Keratinocyte (primary cell): ENCODE measurements at regions not wholly inside any gene's neighbourhood (a gene's known extent, or its start where the extent isn't known, plus 50 kb on each side); places are given as distances from the start of the nearest gene placed in this dataset.

Experiments used
- DNase-seq: peaks from one replicate; pipeline ENCODE4 v3.0.0-alpha.2; 2011; ENCODE audit warnings: low read depth, missing footprints, low spot score
- FAIRE-seq: peaks from 2 replicates; lab custom pipeline; 2011; peaks lifted over from hg19 to GRCh38; lab: Jason Lieb, UNC
- H2AFZ ChIP-seq: 2 replicates; pipeline ENCODE4 v1.6.0; 2012; ENCODE audit warnings: low read length, control low read depth, inconsistent platforms; ENCODE audit not compliant: control insufficient read depth
- H3K27ac ChIP-seq: 2 replicates; pipeline ENCODE4 v1.5.1; 2011; ENCODE audit warnings: low read length; ENCODE audit not compliant: control insufficient read depth, insufficient read depth
- H3K27me3 ChIP-seq: 3 replicates; pipeline ENCODE4 v1.6.0; 2011; ENCODE audit warnings: low read length; ENCODE audit not compliant: control insufficient read depth, insufficient read depth; ENCODE audit errors: extremely low read depth
- H3K36me3 ChIP-seq, 2 experiments: 2 replicates in 1 of 2; 3 replicates in 1 of 2; pipeline ENCODE4 v1.5.1; 2011; ENCODE audit warnings: low read length in 2 of 2, mild to moderate bottlenecking in 1 of 2; ENCODE audit not compliant: control insufficient read depth in 2 of 2, insufficient read depth in 2 of 2; ENCODE audit errors: extremely low read depth in 1 of 2
- H3K4me1 ChIP-seq: 3 replicates; pipeline ENCODE4 v1.5.1; 2011; ENCODE audit warnings: low read length; ENCODE audit not compliant: control insufficient read depth, insufficient read depth; ENCODE audit errors: extremely low read depth
- H3K4me2 ChIP-seq: 3 replicates; pipeline ENCODE4 v1.6.0; 2011; ENCODE audit warnings: low read depth, low read length; ENCODE audit not compliant: control insufficient read depth, insufficient read depth; ENCODE audit errors: extremely low read depth
- H3K4me3 ChIP-seq, 3 experiments: fragments of 200-600 bp in 1 of 3; sonication (generic) in 1 of 3; 2 replicates in 2 of 3; 3 replicates in 1 of 3; pipeline ENCODE4 v1.5.1; 2011 to 2016; ENCODE audit warnings: low read length in 3 of 3, mild to moderate bottlenecking in 3 of 3, control low read depth in 2 of 3, inconsistent platforms in 1 of 3, low read depth in 1 of 3, mixed read lengths in 1 of 3, mixed run types in 1 of 3, moderate library complexity in 1 of 3; ENCODE audit not compliant: control insufficient read depth in 2 of 3, insufficient read depth in 2 of 3; ENCODE audit errors: extremely low read depth in 1 of 3
- H3K79me2 ChIP-seq: 2 replicates; pipeline ENCODE4 v1.6.0; 2012; ENCODE audit warnings: low read length; ENCODE audit not compliant: control insufficient read depth, insufficient read depth
- H3K9ac ChIP-seq: 3 replicates; pipeline ENCODE4 v1.6.0; 2011; ENCODE audit warnings: low read length; ENCODE audit not compliant: control insufficient read depth, insufficient read depth; ENCODE audit errors: extremely low read depth
- H3K9me1 ChIP-seq: 3 replicates; pipeline ENCODE4 v1.6.0; 2011; ENCODE audit warnings: low read length; ENCODE audit not compliant: control insufficient read depth, insufficient read depth; ENCODE audit errors: extremely low read depth
- H3K9me3 ChIP-seq: 2 replicates; pipeline ENCODE4 v1.5.1; 2012; ENCODE audit warnings: low read depth, low read length; ENCODE audit not compliant: control insufficient read depth
- H4K20me1 ChIP-seq: 3 replicates; pipeline ENCODE4 v1.6.0; 2011; ENCODE audit warnings: low read length; ENCODE audit not compliant: control insufficient read depth, insufficient read depth; ENCODE audit errors: extremely low read depth
- EZH2 ChIP-seq: IDR thresholded peaks from one replicate; pipeline ENCODE4 v1.6.1; 2012; ENCODE audit warnings: inconsistent platforms, mild to moderate bottlenecking, low read length, moderate library complexity
- dilution Hi-C: fragments of 300-500 bp; cut with MboI; formaldehyde crosslinking; loops from one replicate; pipeline ENCODE4 v1.7.0; 2020; ENCODE audit warnings: low sequenced_read_pairs; ENCODE audit not compliant: extremely low pct_ligation_motif_present
- TF ChIP-seq, protein P1 (sequence below), 3 experiments: IDR thresholded peaks in 1 of 3; conservative IDR thresholded peaks in 1 of 3; optimal IDR thresholded peaks in 1 of 3; 2 replicates in 2 of 3; 3 replicates in 1 of 3; pipeline versions ENCODE3 to v1.5.1; 2011; ENCODE audit warnings: low read length in 3 of 3, mild to moderate bottlenecking in 3 of 3, moderate library complexity in 2 of 3, control low read depth in 1 of 3, inconsistent platforms in 1 of 3; ENCODE audit not compliant: insufficient read depth in 2 of 3; ENCODE audit errors: extremely low read depth in 1 of 3

DNA sequence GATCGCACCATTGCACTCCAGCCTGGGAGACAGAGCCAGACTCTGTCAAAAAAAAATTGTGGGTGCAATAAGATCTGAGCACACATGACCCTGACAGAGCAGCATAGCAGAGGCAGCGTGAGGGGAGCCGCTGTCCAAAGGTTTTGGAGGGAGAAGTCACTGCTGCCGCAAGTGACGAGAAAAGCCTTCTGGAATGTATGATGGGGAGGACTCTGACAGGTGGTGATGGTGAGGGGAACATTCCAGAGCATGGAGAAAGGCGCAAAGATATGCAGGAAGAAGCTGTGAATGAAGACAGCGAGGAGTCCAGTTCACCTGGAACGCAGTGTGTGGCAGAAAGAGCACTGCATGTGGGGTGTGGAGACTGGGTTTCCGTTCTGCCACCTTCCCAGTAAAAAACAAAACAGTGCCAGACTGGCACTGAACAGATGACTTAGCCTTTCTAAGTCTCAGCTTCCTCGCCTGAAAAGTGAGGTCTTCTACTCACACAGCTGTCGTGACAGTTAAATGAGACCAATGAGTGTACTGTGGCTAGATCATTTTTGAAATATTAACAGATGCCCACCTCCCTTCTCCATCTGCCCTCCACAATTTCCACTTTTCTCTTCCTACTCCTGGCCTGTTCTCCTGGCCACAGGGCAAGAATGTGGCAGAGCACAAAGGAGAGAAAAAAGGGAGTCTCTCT is 53.4 kb upstream of the PTHLH start:
- peak overlapping the region; percentile 84 for H3K27ac ChIP-seq

DNA sequence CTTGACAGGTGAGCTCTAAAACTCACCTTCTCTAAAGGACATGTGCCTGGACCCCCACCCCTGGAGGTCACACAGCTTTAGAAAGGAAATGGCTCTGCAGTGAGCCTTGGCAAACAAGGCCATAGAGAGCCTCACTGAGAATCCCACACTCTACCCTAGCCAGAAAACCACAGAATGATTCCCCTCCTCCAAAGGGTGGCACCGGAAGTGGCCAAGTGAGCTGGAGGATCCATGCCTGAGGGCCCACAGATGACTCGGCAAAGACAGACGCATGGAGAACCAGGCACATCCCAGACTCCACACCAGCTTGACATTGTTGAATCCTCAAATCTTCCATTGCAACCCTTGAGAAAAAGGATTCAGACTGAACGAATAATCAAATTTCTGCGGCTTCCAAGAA is 54.2 kb upstream of the PTHLH start:
- Histone ChIP-seq H3K9me1 (no peaks in the 10 kb centered on the region), H3K4me1 (peaks cover 49% of the 10 kb centered on the region), H3K27ac (peak overlapping the region; percentile 84), H3K4me3 (no peak overlapping the region), H3K4me2 (no peak overlapping the region), H2AFZ (no peak overlapping the region), H4K20me1 (no peaks in the 10 kb centered on the region), H3K27me3 (no peaks in the 10 kb centered on the region), H3K9me3 (no peaks in the 10 kb centered on the region), H3K79me2 (no peaks in the 10 kb centered on the region), H3K36me3 (no peaks in the 10 kb centered on the region), H3K9ac (peak overlapping the region; percentile 50)
- FAIRE-seq (peak; percentile 93), DNase-seq (peak; percentile 56)
- no peak for TF ChIP-seq EZH2
- TF ChIP-seq, protein P1, sequence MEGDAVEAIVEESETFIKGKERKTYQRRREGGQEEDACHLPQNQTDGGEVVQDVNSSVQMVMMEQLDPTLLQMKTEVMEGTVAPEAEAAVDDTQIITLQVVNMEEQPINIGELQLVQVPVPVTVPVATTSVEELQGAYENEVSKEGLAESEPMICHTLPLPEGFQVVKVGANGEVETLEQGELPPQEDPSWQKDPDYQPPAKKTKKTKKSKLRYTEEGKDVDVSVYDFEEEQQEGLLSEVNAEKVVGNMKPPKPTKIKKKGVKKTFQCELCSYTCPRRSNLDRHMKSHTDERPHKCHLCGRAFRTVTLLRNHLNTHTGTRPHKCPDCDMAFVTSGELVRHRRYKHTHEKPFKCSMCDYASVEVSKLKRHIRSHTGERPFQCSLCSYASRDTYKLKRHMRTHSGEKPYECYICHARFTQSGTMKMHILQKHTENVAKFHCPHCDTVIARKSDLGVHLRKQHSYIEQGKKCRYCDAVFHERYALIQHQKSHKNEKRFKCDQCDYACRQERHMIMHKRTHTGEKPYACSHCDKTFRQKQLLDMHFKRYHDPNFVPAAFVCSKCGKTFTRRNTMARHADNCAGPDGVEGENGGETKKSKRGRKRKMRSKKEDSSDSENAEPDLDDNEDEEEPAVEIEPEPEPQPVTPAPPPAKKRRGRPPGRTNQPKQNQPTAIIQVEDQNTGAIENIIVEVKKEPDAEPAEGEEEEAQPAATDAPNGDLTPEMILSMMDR (optimal IDR thresholded peaks at IDR 0.05 in 1 of 3, IDR thresholded peaks at IDR 0.05 in 1 of 3, conservative IDR thresholded peaks at IDR 0.05 in 1 of 3; ENCODE audit: extremely low read depth in 1 of 3, insufficient read depth in 2 of 3, low read length in 3 of 3), result no peak
- dilution Hi-C loops, result no loop called here

More for the DNA sequence above, 53.4 kb upstream of the PTHLH start:
- no peaks in the 10 kb centered on the region for H3K9me1 ChIP-seq
- H4K20me1 ChIP-seq, result no peaks in the 10 kb centered on the region
- peak overlapping the region; percentile 50 for H3K9ac ChIP-seq
- no peak for TF ChIP-seq EZH2
- no peak overlapping the region for H3K4me3 ChIP-seq
- no peaks in the 10 kb centered on the region for H3K36me3 ChIP-seq
- DNase-seq, result no peak
- peak; percentile 51 for FAIRE-seq
- H3K27me3 ChIP-seq, result no peaks in the 10 kb centered on the region
- peaks cover 57% of the 10 kb centered on the region for H3K4me1 ChIP-seq
- no peaks in the 10 kb centered on the region for H3K79me2 ChIP-seq
- no peaks in the 10 kb centered on the region for H3K9me3 ChIP-seq
- no peak overlapping the region for H3K4me2 ChIP-seq
- no peak overlapping the region for H2AFZ ChIP-seq
- dilution Hi-C loops, result no loop called here

DNA sequence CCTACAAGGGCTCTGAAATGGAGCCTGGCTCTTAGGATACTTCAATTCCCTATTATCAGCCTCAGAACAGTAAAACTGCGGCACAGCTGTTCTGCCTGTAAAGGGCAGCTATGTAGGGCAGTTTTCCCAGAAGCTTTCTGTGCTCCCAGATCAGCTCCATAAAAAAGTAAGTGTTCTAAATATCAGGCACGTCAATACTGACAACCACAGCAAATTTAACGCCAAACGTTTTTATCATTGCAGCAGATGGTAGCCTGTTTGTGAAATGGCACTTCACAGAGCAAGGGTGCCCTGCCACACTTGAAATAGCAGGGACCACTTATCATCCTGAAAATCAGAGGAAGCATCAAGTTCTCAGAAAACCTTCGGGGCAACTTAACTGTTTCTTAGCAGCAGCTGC is 54.8 kb upstream of the PTHLH start:
- H3K9me1 ChIP-seq, result no peaks in the 10 kb centered on the region
- no peaks in the 10 kb centered on the region for H3K9me3 ChIP-seq
- H2AFZ ChIP-seq, result no peak overlapping the region
- no peaks in the 10 kb centered on the region for H3K27me3 ChIP-seq
- no peak for FAIRE-seq
- H3K27ac ChIP-seq, result peak overlapping the region; percentile 84
- DNase-seq, result no peak
- H3K9ac ChIP-seq, result peak overlapping the region; percentile 50
- TF ChIP-seq EZH2, result no peak
- TF ChIP-seq, protein P1 (optimal IDR thresholded peaks at IDR 0.05 in 1 of 3, IDR thresholded peaks at IDR 0.05 in 1 of 3, conservative IDR thresholded peaks at IDR 0.05 in 1 of 3; ENCODE audit: extremely low read depth in 1 of 3, insufficient read depth in 2 of 3, low read length in 3 of 3), result no peak
- peaks cover 49% of the 10 kb centered on the region for H3K4me1 ChIP-seq
- H3K4me2 ChIP-seq, result no peak overlapping the region
- no peaks in the 10 kb centered on the region for H4K20me1 ChIP-seq
- no peaks in the 10 kb centered on the region for H3K79me2 ChIP-seq
- no peak overlapping the region for H3K4me3 ChIP-seq
- H3K36me3 ChIP-seq, result no peaks in the 10 kb centered on the region
- dilution Hi-C loops, result no loop called here
